Nephron progenitor cell (in vitro differentiated cells): ENCODE measurements at regions not wholly inside any gene's neighbourhood (a gene's known extent, or its start where the extent isn't known, plus 50 kb on each side); places are given as distances from the start of the nearest gene placed in this dataset.

ENCODE experiments used
- DNase-seq: peaks from one replicate; pipeline ENCODE4 v3.0.0; 2021
- H3K27ac Mint-ChIP-seq: 2 replicates; pipeline ENCODE4 v1.8.0; 2021; ENCODE audit warnings: mild to moderate bottlenecking, moderate library complexity, mixed read lengths
- H3K27me3 Mint-ChIP-seq: 2 replicates; pipeline ENCODE4 v1.8.0; 2021; ENCODE audit warnings: mild to moderate bottlenecking, low read depth, mixed read lengths; ENCODE audit not compliant: poor library complexity
- H3K36me3 Mint-ChIP-seq: 2 replicates; pipeline ENCODE4 v1.8.0; 2021; ENCODE audit warnings: low read depth, mixed read lengths
- H3K4me1 Mint-ChIP-seq: 2 replicates; pipeline ENCODE4 v1.8.0; 2021; ENCODE audit warnings: mixed read lengths
- H3K4me3 Mint-ChIP-seq: 2 replicates; pipeline ENCODE4 v1.8.0; 2021; ENCODE audit warnings: mild to moderate bottlenecking, moderate library complexity, mixed read lengths
- H3K9me3 Mint-ChIP-seq: 2 replicates; pipeline ENCODE4 v1.8.0; 2021; ENCODE audit warnings: mild to moderate bottlenecking, moderate library complexity, mixed read lengths
- TF ChIP-seq, protein P1 (sequence below): fragments of 200-600 bp; sonication (generic); IDR thresholded peaks from 2 replicates; pipeline ENCODE4 v1.5.0; 2021; ENCODE audit warnings: antibody characterized with exemption

DNA sequence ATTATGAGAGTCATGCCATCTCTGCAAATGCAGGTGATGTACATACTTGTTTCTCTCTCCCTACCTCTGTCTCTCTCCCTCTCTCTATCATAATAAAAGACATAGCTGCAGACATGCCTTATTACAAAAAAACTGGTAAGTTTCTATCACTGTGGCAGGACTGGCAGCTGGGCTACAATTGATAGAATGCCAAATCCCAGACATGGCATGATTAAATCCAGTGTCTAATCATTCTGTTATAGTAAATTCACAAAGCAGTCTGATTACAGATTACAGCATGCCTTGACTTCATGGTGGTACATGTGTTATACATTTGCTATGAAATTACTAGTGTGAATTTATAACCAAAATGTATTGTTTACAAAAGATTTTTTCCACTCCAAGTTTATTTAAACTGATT is 854.7 kb downstream of the TMTC2 start:
- Mint-ChIP-seq H3K4me3 (no peak overlapping the region), H3K4me1 (peaks cover 5% of the 10 kb centered on the region), H3K27me3 (no peaks in the 10 kb centered on the region), H3K27ac (no peak overlapping the region), H3K9me3 (peaks cover 6% of the 10 kb centered on the region), H3K36me3 (no peaks in the 10 kb centered on the region)
- TF ChIP-seq, protein P1, sequence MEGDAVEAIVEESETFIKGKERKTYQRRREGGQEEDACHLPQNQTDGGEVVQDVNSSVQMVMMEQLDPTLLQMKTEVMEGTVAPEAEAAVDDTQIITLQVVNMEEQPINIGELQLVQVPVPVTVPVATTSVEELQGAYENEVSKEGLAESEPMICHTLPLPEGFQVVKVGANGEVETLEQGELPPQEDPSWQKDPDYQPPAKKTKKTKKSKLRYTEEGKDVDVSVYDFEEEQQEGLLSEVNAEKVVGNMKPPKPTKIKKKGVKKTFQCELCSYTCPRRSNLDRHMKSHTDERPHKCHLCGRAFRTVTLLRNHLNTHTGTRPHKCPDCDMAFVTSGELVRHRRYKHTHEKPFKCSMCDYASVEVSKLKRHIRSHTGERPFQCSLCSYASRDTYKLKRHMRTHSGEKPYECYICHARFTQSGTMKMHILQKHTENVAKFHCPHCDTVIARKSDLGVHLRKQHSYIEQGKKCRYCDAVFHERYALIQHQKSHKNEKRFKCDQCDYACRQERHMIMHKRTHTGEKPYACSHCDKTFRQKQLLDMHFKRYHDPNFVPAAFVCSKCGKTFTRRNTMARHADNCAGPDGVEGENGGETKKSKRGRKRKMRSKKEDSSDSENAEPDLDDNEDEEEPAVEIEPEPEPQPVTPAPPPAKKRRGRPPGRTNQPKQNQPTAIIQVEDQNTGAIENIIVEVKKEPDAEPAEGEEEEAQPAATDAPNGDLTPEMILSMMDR, result no peak
- DNase-seq, result no peak

DNA sequence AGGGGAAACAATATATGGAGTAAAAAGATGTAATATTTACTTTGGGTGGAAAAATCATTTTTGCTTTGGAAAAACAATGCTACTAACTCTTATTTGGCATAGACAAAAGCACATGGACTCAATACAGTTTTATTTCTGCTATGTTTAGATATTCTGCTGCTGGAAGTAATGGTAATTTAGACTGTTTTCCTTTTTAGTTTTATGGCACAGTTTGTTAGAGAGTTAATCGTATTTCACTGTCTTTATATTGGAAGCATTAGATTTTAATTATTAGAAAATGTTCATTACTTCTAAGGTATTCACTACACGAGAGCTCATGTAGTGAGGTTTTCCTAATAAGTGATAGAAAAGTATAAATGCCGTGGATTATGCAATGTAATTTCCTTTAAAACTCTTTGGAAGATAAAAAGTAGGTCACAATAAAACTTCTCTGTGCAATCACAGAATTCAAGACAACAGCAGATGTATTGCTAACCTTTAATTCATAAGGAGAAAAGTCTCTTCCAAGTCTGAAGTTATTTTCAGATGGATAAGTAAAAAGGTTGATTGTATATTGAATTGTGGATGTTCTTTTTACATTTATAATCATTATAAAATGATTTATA is 851.8 kb downstream of the TMTC2 start:
- Mint-ChIP-seq H3K27me3 (no peaks in the 10 kb centered on the region), H3K27ac (no peak overlapping the region), H3K9me3 (no peaks in the 10 kb centered on the region), H3K4me1 (peaks cover 5% of the 10 kb centered on the region), H3K4me3 (no peak overlapping the region), H3K36me3 (no peaks in the 10 kb centered on the region)
- TF ChIP-seq, protein P1, result no peak
- DNase-seq, result no peak

DNA sequence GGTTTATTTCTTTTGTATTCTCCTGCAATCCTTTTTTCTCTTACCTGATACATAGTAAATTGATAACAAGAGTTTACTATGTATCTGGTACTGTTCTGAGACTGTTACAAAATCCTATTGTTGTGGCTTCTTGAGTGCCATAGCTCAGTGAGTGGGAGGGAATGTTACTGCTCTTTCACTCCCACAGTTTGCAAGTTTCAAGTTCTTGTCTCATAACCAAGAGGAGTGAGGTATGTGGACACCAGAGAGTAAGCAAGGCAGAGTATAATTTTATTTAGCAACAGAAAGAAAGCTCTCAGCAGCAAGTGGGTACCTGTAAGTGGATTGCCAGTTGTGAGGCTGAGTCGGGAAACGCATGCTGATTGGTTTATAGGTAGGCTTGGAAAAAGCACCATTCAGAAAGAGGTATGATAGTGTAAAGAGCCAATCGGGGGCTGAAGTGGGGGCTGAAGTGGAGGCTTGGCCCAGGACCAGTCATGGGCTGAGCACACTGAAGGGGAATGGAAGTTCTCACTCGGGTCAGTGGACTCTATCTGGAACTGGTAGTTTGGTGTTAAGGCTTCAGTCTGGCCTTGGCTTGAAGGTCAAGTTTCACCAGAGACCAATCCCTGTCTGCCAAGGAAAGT is 850.8 kb downstream of the TMTC2 start:
- no peak for DNase-seq
- no peak overlapping the region for H3K4me3 Mint-ChIP-seq

DNA sequence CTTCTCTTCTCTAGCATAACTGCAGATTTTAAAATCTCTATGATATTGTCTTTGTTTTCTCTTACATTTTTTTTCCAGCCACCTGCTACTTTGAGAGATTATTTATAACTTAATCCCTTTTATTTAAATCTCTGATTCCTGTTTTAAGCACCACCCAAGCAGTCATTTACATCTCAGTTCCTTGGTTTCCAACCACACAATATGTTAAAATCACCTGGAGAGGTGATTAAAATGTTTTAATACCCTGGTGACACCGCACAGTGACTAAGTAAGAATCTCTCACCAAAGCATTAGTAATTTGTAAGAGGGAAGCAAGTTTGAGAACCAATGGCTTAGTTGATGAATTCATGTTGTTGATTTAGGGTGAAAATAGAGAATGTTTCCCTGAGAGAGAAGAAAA is 849.8 kb downstream of the TMTC2 start:
- H3K9me3 Mint-ChIP-seq, result no peaks in the 10 kb centered on the region

More for the DNA sequence above, 850.8 kb downstream of the TMTC2 start:
- Mint-ChIP-seq H3K27me3 (no peaks in the 10 kb centered on the region), H3K4me1 (peaks cover 5% of the 10 kb centered on the region), H3K27ac (no peak overlapping the region), H3K36me3 (no peaks in the 10 kb centered on the region), H3K9me3 (no peaks in the 10 kb centered on the region)
- TF ChIP-seq, protein P1, result no peak

DNA sequence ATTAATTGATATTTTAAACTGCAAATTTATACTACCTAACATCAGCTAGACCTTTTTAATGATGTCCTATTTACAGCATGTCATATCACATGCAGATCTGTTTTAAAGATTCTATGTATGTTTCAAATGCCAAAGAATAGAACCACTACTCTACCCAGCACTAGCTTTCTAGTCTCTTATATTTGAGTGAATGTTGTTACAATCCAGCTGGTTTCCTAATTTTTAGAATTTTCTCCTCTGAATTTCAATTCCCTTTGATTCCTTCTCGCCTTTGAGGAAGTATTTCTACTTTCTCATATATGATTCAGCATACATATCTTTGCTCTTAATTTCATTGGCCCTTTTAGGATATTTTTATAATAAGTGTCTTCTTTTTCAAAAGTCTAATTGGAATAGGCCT is 841.9 kb downstream of the TMTC2 start:
- no peaks in the 10 kb centered on the region for H3K4me1 Mint-ChIP-seq
- H3K27me3 Mint-ChIP-seq, result no peaks in the 10 kb centered on the region
- no peak for DNase-seq
- H3K36me3 Mint-ChIP-seq, result no peaks in the 10 kb centered on the region
- H3K9me3 Mint-ChIP-seq, result no peaks in the 10 kb centered on the region
- H3K27ac Mint-ChIP-seq, result no peak overlapping the region
- TF ChIP-seq, protein P1, result no peak
- H3K4me3 Mint-ChIP-seq, result no peak overlapping the region

More for the DNA sequence above, 849.8 kb downstream of the TMTC2 start:
- no peak for DNase-seq
- Mint-ChIP-seq H3K4me1 (peaks cover 5% of the 10 kb centered on the region), H3K4me3 (no peak overlapping the region), H3K27me3 (no peaks in the 10 kb centered on the region), H3K27ac (no peak overlapping the region), H3K36me3 (no peaks in the 10 kb centered on the region)
- TF ChIP-seq, protein P1, result no peak

DNA sequence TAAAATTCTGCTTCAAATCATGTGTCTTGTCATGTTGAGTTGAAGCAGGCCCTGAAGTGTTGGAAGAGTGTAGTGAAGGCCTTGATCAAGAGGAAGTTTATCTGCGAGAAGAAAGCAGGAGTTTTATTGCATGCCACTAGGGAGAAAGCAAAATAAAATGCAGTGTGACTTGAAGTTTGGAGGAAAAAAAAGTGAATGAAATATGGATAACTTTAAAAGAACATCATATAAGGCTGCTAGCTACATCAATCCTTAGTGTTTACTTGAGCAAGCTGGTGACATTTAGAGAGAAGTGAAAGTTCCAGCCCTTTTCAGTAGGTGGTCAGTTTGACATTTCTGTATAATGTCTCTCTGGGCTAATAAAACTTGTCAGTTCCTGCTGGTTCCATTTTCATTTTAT is 841.1 kb downstream of the TMTC2 start:
- TF ChIP-seq, protein P1, result no peak
- H3K27me3 Mint-ChIP-seq, result no peaks in the 10 kb centered on the region
- H3K4me1 Mint-ChIP-seq, result no peaks in the 10 kb centered on the region
- H3K9me3 Mint-ChIP-seq, result no peaks in the 10 kb centered on the region
- H3K36me3 Mint-ChIP-seq, result no peaks in the 10 kb centered on the region
- DNase-seq, result no peak
- no peak overlapping the region for H3K27ac Mint-ChIP-seq
- no peak overlapping the region for H3K4me3 Mint-ChIP-seq
